ENCODE measurements at regions not wholly inside any gene's neighbourhood (a gene's known extent, or its start where the extent isn't known, plus 50 kb on each side); places are given as distances from the start of the nearest gene placed in this dataset.

- TF ChIP-seq CTCF (IDR thresholded peaks at IDR 0.05; ENCODE audit: poor library complexity) (no peak), EZH2 (IDR thresholded peaks at IDR 0.05; ENCODE audit: borderline replicate concordance) (no peak)
Observed at GRCh38 chr3:36065321-36065720, 315.0 kb upstream of the STAC start.

Measured in hepatocyte (in vitro differentiated cells).